ENCODE measurements at regions not wholly inside any gene's neighbourhood (a gene's known extent, or its start where the extent isn't known, plus 50 kb on each side); places are given as distances from the start of the nearest gene placed in this dataset.

GRCh38 chr20:50392138-50392866, 117.9 kb upstream of the PTPN1 start:
- DNase-seq (ENCODE audit: low spot score): no peak

- DNase-seq (ENCODE audit: low spot score): no peak
Observed at GRCh38 chr20:50393242-50393641, 116.9 kb upstream of the PTPN1 start.

DNA sequence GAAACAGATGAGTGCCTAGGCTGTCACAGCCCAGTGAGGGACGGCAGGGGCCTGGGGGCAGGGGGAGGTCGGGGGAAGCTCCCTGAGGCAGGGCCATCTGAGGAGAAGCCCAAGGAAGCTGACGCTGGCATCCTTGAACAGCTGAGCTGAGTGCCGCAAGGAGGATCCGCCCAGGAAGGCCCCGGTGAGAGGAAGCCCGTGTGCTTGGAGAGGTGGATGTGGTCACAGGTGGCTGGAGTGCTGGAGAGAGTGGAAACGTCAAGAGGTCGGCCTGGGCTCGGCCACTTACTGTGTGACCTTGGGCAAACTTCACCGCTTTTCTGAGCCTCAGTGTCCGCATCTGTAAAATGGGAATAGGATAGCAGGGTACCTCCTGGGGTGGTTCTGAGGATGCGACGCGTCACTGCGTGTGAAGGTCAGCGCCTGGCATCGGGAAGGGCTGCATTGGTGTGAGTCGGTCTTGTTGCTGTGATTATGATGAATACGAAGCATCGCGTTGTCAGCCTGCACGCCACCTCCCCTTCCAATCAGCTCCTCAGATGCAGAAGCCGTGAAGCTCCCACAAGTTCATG, 116.1 kb upstream of the PTPN1 start:
- no peak for DNase-seq (ENCODE audit: low spot score)

DNA sequence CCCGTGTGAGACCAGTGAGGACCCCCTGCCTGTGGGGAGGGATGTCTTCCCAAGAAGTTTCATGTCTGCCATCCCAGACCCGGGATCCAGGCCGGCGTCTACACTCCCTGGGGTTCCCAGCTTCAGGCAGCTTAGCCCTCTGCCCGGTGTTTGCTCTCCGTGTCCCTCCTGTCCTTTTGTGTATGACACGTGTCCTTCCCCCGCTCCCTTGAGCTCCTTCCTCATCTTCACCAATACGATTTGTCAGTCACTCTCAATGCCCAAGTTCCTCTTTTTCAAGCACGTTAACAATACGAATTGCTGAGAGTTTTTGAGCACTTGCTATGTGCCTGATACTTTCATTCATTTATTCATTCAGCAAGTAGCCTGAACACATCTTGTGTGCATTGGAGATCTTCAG, 115.6 kb upstream of the PTPN1 start:
- DNase-seq (ENCODE audit: low spot score): no peak

- peak; percentile 53 for DNase-seq (ENCODE audit: low spot score)
Observed at GRCh38 chr20:50395251-50395729, 114.9 kb upstream of the PTPN1 start.

DNA sequence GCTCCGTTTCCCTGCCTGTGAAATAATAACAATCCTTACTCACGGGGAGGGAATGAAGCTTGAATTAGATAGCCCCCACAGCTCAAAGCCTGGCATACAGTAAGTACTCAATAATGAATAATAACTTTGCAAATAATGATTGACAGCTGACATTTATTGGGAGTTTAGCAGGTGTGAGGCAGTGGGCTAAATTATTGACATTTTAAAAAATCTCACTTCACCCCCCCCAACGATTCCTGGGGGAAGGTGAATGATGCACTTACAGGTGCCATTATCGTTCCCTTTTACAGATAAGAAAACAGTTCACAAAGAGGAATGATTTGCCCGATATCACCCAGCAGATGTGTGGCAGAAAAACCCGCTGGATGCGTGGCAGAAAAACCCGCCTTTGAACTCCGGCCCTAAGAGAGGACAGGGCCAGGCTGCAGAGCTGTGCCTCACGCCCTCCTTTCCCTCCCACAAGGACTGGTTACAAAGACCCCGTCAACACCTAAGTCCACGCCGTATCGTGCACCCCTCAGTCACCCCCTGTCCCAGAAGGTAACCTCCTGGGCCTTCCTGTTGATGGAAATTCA, 114.2 kb upstream of the PTPN1 start:
- no peak for DNase-seq (ENCODE audit: low spot score)

- no peak for DNase-seq (ENCODE audit: low spot score)
Observed at GRCh38 chr20:50396623-50397022, 113.6 kb upstream of the PTPN1 start.

DNA sequence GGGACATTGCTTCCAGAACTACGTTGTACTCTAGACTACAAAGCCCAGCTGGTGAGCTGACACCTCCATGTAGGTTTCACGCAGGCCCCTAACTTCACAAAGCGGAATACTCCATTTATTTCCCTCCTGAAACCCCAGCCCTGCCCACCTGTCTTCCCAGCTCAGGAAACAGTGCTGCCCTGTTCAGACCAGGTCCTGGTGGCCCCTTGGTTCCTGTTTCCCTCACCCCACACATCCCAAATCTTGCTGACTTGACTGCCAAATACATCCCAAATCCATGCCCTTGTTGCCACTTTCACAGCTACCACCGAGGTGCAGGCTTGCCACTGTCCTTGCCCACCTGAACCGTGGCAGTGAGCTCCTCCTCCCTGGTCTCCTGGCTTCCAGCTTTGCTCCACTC, 113.1 kb upstream of the PTPN1 start:
- no peak for DNase-seq (ENCODE audit: low spot score)

DNA sequence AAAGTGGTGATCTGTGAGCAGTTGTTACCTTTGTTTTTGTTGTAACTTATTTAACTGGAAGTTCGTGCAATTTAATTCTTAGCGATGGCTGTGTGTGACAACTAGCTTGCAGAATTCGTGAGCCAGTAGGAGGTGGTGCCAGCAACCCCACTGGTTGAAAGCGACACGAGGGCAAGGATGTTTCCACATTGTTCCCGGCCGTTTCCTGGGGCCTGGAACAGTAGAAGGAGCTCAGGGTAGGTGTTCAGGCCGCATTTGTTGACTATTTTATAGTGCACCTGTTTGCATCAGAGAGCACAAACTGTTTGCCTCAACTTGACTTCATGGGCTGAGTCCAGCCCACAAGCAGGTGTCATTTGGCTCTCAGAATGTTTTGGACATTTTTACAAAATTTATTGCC, 112.1 kb upstream of the PTPN1 start:
- DNase-seq (ENCODE audit: low spot score): no peak

DNA sequence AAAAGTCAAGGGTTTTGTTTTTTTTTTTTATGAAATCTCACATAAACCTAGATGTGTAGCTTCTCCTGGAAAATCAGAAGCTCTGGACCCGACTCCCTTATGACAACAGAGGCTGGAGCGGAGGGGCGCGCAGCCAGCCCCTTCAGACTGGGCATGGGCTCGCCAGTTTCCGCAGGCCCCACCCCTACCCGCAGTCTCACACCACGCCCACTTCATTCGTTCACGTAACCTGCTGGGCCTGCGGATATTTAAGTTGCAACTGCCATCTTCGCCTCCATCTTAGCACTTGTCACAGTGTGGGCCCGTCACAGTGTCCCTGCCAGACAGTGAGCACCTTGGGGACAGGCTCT, 111.7 kb upstream of the PTPN1 start:
- DNase-seq (ENCODE audit: low spot score): no peak

- no peak for DNase-seq (ENCODE audit: low spot score)
Observed at GRCh38 chr20:50398821-50399554, 111.2 kb upstream of the PTPN1 start.

GRCh38 chr20:50399555-50399916, 110.6 kb upstream of the PTPN1 start:
- DNase-seq (ENCODE audit: low spot score): no peak

GRCh38 chr20:50399917-50400704, 110.1 kb upstream of the PTPN1 start:
- DNase-seq (ENCODE audit: low spot score): peak; percentile 42

GRCh38 chr20:50400705-50401586, 109.2 kb upstream of the PTPN1 start:
- DNase-seq (ENCODE audit: low spot score): no peak

DNA sequence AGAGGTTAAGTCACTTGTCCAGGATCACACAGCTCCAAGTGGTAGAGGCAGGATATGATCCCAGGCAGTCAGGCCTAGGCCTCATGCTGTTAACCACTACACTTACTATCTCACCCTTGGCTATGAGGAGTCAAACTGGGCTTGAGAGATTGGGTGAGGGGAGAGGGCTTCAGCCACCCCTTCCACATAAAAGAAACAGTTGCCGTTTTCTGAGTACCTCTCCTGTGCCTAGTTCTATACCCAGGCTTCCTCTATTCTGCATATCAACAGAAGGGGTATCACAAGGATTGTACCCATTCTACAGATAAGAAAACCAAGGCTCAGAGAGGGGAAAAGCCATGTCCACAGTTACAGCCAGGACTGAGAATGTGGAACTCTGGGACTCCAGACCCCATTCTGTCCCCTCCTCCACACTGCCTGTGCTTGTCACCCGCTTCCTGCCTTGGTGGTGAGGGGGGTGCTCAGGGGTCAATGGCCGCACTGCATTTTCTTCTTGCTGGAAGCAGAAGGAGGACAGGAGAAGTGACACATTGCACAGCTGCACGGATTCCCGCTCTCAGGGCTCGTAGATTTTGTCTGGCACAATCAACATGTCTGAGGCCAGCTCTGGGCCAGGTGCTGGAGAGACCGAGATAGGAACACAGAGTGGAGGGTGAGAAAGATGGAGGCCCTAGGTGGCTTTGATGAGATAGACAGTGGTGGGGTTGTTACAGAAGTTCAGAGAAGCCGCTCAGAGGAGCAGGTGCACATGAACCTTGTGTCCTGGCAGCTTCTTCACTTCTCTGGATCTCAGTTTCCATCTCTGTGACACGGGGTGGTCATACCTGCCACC, 108.4 kb upstream of the PTPN1 start:
- DNase-seq (ENCODE audit: low spot score): no peak

DNA sequence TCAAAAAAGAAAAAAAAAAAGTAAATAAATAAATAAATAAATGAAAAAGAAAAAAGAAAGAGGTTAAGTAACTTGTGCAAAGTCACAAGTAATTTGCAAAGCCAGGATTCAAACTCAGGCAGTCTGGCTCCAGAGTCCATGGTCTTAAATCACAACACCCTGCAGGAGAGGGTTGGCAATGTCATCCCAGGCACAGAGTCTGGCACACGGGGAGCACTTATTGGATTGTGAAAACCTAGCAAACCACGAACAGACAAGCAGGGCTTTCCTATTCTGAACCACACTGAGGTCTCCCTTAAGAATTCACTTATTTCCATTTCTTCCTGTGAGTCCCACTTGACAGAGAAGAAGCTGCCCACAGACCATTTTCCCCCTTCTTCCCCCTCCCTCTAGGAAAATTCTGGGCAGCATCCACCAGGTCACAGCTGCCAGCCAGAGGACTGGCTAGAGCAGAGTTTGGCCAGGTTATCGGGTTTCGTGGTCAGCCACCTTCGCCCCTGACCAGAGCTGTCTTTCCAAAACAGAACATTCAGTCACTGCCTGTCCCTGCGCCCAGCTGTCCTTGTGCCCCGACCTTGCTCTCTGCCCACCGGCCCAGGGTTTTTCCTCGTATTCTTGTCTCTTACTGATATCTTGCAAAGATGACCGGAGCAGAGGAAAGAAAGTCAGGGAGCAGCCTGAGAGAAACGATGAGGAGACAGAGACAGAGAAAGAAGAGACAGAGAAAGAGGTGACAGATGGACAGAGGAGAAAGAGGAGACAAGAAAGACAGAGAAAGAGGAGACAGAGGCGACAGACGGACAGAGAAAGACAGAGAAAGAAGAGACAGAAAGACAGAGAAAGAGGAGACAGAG, 106.4 kb upstream of the PTPN1 start:
- no peak for DNase-seq (ENCODE audit: low spot score)

GRCh38 chr20:50404419-50405234, 105.6 kb upstream of the PTPN1 start:
- DNase-seq (ENCODE audit: low spot score): no peak

DNA sequence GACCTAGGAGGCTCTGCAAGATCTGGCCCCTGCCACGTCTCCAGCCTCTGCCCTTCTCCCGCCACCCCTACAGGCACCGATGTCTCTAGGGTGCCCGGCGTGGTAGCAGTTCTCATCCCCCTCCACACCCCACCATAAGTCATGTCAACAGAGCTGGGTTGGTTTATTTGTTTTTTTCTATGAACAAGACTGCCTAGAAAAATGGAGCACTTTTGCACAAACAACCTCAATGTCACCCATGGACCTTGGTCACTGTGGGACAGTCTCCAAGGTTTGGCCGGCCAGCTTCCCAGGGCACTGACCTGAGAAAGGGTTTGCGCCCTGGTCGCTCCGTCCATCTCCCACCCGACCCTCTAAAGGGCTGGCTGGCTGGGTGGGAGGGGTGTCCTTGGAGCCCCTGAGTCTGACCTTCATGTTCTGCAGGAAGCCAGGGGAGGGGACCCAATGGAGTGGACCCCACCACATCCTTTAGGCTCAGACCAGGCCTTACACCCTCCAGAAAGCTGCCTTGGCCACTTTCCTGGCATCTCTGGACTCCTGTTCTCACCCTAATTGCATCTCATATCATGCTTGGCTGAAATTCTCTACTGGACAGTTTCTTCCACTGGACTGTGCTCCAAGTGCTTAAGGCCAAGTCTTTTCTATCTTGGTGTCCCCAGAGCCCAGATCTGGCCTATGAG, 104.8 kb upstream of the PTPN1 start:
- no peak for DNase-seq (ENCODE audit: low spot score)
